Muscle of arm (tissue), 1 donor: ENCODE measurements at regions not wholly inside any gene's neighbourhood (a gene's known extent, or its start where the extent isn't known, plus 50 kb on each side); places are given as distances from the start of the nearest gene placed in this dataset.
"Not testable (repeated sequence)": the region's sequence is repeated elsewhere in the genome, so short reads cannot be mapped to it uniquely, and the experiment has no call there.

Experiments used
- DNase-seq: peaks from one replicate; pipeline ENCODE4 v3.0.0-alpha.2; 2013

DNA sequence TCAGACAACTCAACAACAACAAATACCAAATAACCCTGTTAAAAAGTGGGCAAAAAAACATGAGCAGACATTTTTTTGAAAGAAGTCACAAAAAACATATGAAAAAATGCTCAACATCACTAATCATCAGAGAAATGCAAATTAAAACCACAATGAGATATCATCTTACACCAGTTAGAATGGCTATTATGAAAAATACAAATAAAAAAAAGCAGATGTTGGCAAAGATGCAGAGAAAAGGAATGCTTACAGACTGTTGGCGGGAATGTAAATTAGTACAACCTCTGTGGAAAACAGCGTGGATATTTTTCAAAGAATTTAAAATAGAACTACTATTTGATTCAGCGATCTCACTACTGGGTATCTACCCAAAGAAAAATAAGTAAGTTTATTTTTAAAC, 114.0 kb downstream of the SLC38A4 start:
- DNase-seq = no peak

DNA sequence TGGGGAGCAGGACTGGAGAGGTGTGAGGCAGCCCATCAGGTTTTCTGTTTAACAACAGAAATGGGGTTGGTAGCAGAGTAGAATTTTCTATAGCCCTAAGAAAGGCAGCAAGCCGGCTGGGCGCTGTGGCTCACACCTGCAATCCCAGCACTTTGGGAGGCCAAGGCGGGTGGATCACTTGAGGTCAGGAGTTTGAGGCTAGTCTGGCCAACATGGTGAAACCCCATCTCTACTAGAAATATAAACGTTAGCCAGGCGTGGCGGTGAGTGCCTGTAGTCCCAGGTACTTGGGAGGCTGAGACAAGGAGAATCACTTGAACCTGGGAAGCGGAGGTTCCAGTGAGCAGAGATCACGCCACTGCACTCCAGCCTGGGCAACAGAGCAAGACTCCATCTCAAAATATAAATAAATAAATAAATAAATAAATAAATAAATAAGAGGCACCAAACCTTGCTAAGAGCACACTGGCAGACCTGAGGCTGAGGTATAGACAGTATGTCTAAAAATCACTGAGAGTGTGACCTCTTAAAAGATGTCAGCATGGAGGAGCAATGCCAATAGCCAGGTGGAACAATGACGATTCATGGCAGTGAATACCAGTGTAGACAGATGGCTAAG, 115.6 kb downstream of the SLC38A4 start:
- no peak for DNase-seq

DNA sequence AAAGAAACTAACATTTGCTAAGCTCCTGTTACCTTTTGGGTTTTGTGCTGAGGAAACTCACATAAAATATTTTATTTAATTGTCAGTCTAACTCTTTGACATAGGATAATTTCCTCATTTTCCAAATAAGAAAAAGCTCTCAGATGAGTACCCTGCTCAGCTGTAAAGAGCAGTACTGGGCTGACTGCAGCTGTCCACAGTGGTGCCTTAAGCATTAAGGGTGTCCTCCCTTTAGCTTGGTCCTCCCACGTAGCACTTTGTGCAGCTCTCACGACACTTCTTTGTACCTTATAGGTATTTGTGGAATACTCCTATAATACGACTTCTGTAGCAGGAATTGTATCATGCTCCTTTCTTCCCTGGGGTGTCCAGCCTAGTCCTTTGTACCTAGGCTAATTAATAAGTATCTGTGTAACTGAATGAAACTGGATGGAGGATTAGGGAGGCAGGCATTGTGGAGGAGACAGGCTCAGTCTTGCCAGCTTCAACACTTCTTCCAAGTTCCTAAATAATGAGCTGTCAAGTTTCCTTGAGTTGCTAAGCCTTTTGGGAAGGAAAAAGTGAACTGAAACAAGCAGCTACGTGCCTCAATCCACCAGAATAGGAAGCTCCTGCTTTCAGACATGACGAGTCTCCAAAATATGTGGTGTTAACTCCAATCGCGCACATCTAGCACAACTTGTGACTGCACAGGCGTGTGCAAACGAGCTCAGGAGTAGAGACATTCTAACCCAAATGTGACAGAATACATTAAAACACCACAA, 123.0 kb downstream of the SLC38A4 start:
- DNase-seq = no peak

DNA sequence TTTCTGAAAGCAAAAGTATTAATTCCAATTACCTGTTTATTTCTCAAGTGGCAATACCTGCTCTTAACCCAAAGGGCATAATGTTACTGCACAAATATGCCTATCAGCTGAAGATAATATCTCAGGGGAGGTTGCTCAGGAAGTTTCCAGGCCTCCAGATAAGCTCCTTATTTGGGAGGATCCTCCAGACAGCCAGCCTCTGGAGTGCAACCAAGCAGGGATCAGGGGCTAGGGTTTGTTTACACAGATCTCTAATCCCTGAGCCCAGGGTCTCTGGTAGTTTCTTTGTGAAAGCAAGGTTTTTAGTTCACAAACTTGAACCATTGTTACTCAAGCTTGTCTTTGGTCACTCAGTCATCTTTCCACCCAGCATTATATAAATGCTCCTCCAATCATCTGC, 124.4 kb downstream of the SLC38A4 start:
- no peak for DNase-seq

GRCh38 chr12:46699986-46700385, 125.8 kb downstream of the SLC38A4 start:
- no peak for DNase-seq

GRCh38 chr12:46698003-46698402, 127.8 kb downstream of the SLC38A4 start:
- DNase-seq = no peak

GRCh38 chr12:46693518-46693917, 132.3 kb downstream of the SLC38A4 start:
- DNase-seq = no peak

GRCh38 chr12:46693034-46693433, 132.8 kb downstream of the SLC38A4 start:
- no peak for DNase-seq

- no peak for DNase-seq
These were observed 133.2 kb downstream of the SLC38A4 start for GRCh38 chr12:46692606-46693005.

GRCh38 chr12:46686267-46686942, 139.4 kb downstream of the SLC38A4 start:
- peak; percentile 30 for DNase-seq

- DNase-seq = not testable (repeated sequence)
These were observed 141.6 kb downstream of the SLC38A4 start for GRCh38 chr12:46684243-46684642.

DNA sequence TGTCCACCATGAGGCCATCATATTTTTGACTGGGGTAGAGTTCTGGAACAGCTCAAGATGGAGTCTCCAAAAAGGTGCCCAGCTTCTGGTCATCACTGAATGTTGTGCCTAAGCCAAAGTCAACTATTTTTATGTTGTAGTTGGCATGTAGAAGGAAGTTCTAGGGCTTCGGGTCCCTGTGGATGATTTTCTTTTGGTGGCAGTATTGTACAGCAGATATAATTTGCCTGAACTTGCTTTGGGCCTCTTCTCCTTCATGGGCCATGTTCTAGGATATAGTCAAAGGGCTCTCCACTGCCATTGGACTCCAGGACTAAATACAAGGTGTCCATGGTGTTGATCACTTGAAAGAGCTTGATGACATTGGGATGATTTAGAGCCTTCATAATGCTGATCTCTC, 143.6 kb downstream of the SLC38A4 start:
- DNase-seq = no peak

DNA sequence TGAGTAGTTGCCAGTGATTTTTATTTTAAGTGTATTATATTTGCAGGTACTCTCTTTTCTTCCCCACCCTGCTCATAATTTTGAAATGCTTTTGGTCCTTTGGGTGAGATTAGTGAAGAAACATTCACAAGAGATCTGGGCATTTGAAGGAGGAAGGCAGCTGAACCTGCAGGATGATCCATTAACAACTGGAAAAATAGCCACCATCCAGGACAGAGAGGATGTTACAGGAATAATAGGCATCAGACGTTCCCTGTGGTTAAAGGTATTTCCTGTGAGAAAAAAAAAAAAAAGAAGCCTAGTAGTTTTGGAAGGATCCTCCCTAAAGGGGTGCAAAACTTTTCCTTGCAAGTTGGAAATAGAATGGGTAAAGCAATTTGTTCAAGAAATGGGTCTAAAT, 145.3 kb downstream of the SLC38A4 start:
- no peak for DNase-seq

DNA sequence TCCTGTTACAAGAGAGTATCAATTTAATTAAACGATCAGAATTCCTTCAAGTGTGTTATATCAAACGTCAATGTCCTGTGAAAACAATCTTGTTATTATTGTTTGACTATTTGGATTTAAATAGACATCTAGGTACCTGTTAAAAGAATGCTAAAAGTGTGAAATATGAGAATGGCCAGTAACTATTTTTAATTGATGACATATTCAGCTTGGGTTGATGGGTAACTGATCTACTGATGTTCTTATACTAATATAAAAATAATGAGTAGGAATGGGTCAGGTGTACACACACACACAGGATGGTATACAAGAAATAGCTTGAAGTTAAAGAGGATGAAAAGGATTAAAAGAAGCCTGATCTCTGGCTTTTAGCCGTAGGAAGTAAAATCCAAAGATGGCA, 146.0 kb downstream of the SLC38A4 start:
- DNase-seq = no peak

- no peak for DNase-seq
These were observed 147.4 kb downstream of the SLC38A4 start for GRCh38 chr12:46678426-46678825.

DNA sequence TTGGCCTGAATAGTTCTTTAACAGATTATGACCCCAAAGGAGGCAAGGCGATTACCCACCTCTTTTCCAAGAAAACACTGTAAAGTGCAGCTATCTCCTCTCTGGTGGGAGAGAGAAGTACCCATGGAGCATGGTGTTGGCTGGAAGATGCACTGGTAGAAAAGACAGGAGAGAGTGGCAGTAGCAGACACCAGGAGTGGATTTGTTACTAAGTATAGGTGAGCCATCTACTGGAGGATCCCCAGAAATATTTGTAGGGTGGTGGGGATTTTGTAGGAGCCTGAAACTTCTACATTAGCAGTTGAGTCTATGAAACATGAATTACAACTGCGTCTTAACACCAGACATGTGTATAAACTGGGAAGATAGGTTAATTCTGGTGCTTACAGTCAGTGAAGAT, 148.0 kb downstream of the SLC38A4 start:
- DNase-seq = no peak

- no peak for DNase-seq
These were observed 148.8 kb downstream of the SLC38A4 start for GRCh38 chr12:46676797-46677520.

- no peak for DNase-seq
These were observed 149.4 kb downstream of the SLC38A4 start for GRCh38 chr12:46676396-46676795.

- no peak for DNase-seq
These were observed 150.1 kb downstream of the SLC38A4 start for GRCh38 chr12:46675736-46676135.

GRCh38 chr12:46674800-46675199, 151.0 kb downstream of the SLC38A4 start:
- no peak for DNase-seq

GRCh38 chr12:46674129-46674528, 151.7 kb downstream of the SLC38A4 start:
- DNase-seq = no peak

GRCh38 chr12:46671102-46671501, 154.7 kb downstream of the SLC38A4 start:
- no peak for DNase-seq
